ENCODE measurements at regions not wholly inside any gene's neighbourhood (a gene's known extent, or its start where the extent isn't known, plus 50 kb on each side); places are given as distances from the start of the nearest gene placed in this dataset.

DNA sequence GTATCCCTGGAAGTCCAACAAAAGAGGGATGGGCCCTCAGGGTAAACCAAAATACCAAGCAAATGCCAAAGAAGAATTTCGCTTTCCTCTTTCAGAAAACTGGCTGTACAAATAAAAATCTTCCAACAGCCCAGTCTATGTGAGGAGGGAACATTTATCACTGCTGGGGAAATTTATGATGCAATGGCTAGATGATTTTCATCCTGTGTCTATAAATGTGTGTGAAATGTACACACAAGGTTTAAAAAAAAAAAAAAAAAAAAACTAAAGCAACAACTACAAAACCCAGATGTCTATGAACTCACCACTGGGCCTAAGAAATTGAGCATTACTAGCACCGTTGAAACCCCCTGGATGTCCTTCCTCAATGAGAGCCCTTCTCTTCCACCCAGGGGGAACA is 68.7 kb upstream of the SLC4A11 start:
- Mint-ChIP-seq H3K27me3 (no peaks in the 10 kb centered on the region), H3K36me3 (ENCODE audit: low read depth) (no peaks in the 10 kb centered on the region), H3K27ac (no peak overlapping the region), H3K4me1 (no peaks in the 10 kb centered on the region), H3K9me3 (ENCODE audit: low read depth) (no peaks in the 10 kb centered on the region), H3K4me3 (no peak overlapping the region)
- no peak for ATAC-seq
- ChIA-PET POLR2A (no interaction called here), CTCF (interaction anchor here (1.2 kb wide), 1 partner anchor 90 kb away, joined by 3 read pairs; no protein-coding TSS in a partner anchor)
- intact Hi-C loops (cut with DNase I, micrococcal nuclease) = no loop called here
- DNase-seq = no peak

DNA sequence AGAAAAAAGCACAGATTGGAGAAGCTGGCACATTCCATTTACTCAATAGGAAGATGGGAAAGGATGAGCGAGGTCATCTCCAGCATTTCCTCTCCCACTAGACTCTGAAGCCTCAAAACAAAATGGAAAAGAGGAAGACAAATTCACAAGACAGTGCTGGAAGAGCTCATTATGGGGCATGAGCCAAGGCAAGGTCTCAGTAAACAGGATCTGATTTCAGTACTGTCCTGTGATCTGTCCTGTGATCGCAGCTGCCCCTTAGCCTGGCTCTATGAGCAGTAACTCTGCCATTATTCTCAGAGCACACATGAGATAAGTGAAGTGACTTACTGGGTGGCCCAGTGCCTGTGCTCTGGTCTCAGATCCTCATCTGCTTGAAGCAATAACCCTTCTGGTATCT is 68.1 kb upstream of the SLC4A11 start:
- Mint-ChIP-seq H3K36me3 (ENCODE audit: low read depth) (no peaks in the 10 kb centered on the region), H3K27ac (no peak overlapping the region), H3K4me1 (no peaks in the 10 kb centered on the region), H3K9me3 (ENCODE audit: low read depth) (no peaks in the 10 kb centered on the region), H3K27me3 (no peaks in the 10 kb centered on the region), H3K4me3 (no peak overlapping the region)
- intact Hi-C loops (cut with DNase I, micrococcal nuclease) = no loop called here
- POLR2A ChIA-PET = no interaction called here
- CTCF ChIA-PET = interaction anchor here (1.2 kb wide), 2 partner anchors 9 to 90 kb away, joined by 3 to 4 read pairs; no protein-coding TSS in a partner anchor
- no peak for DNase-seq
- ATAC-seq = no peak

DNA sequence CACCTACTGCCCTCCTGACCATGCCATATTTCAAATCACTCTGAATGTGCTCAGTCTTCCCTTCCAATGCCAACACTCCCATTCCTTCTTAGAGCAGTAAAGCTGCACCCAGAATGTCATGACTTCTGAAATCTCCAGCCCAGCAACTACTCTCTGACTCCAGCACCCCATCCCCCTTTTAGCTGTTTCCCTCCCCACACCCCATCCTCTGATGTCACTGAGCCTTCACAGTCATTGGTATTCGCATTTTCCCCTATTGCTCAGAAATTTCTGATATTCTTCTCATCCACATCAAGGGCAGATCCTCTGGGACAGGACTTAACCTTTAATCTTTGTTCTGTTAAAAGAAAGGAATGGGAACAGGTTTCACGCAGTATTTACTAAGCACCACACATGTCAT is 67.1 kb upstream of the SLC4A11 start:
- Mint-ChIP-seq H3K27me3 (no peaks in the 10 kb centered on the region), H3K27ac (peak overlapping the region; percentile 5), H3K36me3 (ENCODE audit: low read depth) (no peaks in the 10 kb centered on the region), H3K4me1 (no peaks in the 10 kb centered on the region), H3K9me3 (ENCODE audit: low read depth) (no peaks in the 10 kb centered on the region), H3K4me3 (no peak overlapping the region)
- no peak for ATAC-seq
- CTCF ChIA-PET = interaction anchor here (0.7 to 1.2 kb wide), 2 partner anchors 10 to 648 kb away, joined by 3 to 4 read pairs; no protein-coding TSS in a partner anchor
- DNase-seq = no peak
- intact Hi-C loops (cut with DNase I, micrococcal nuclease) = no loop called here
- POLR2A ChIA-PET = no interaction called here

DNA sequence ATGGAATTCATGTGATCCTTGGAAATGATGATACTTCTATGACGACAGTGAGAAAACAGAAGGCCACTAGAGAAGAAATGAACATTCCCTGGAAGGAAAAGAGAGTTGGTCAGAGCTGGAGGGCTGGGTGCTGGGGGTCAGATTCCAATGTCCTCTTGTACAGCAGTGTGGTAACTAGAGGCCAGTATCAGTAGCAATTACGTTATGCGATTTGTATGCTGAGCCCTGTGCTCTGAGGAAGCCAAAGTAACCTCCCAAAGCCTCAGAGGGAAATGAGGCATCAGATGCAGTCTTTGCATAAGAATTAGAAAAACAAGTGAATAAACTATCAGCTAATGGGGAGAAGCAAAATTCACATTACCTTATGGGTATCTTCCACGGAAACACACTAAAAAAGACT is 65.5 kb upstream of the SLC4A11 start:
- Mint-ChIP-seq H3K27me3 (no peaks in the 10 kb centered on the region), H3K4me3 (no peak overlapping the region), H3K27ac (no peak overlapping the region), H3K36me3 (ENCODE audit: low read depth) (no peaks in the 10 kb centered on the region), H3K4me1 (no peaks in the 10 kb centered on the region), H3K9me3 (ENCODE audit: low read depth) (no peaks in the 10 kb centered on the region)
- intact Hi-C loops (cut with DNase I, micrococcal nuclease) = no loop called here
- no peak for DNase-seq
- ATAC-seq = no peak
- ChIA-PET CTCF (interaction anchor here (0.5 to 1.6 kb wide), 3 partner anchors 10 to 657 kb away, joined by 3 to 5 read pairs (median 3); no protein-coding TSS in a partner anchor), POLR2A (no interaction called here)

DNA sequence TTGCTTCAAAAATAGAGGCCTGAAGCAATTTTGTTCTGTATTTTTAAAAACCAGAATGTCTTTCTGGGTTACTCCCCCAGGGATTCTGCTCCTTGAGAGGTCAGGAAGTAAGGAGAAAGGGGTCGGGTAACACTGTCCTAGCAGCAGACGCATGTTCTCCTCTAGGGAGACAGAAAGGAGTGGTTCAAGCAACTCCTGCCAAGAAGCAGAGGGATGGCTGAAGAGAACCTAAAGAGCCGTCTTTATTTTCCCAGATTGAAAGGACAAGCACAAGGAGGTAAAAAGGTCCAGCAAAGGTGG is 58.0 kb upstream of the SLC4A11 start:
- H3K27me3 Mint-ChIP-seq = no peaks in the 10 kb centered on the region
- no peak overlapping the region for H3K4me3 Mint-ChIP-seq
- H3K4me1 Mint-ChIP-seq = no peaks in the 10 kb centered on the region
- H3K36me3 Mint-ChIP-seq (ENCODE audit: low read depth) = no peaks in the 10 kb centered on the region
- POLR2A ChIA-PET = no interaction called here
- no peak for DNase-seq
- CTCF ChIA-PET = interaction anchor here (2.8 kb wide), 1 partner anchor 19 kb away, joined by 9 read pairs; no protein-coding TSS in a partner anchor
- H3K27ac Mint-ChIP-seq = no peak overlapping the region
- H3K9me3 Mint-ChIP-seq (ENCODE audit: low read depth) = no peaks in the 10 kb centered on the region
- intact Hi-C loops (cut with DNase I, micrococcal nuclease) = no loop called here
- no peak for ATAC-seq

DNA sequence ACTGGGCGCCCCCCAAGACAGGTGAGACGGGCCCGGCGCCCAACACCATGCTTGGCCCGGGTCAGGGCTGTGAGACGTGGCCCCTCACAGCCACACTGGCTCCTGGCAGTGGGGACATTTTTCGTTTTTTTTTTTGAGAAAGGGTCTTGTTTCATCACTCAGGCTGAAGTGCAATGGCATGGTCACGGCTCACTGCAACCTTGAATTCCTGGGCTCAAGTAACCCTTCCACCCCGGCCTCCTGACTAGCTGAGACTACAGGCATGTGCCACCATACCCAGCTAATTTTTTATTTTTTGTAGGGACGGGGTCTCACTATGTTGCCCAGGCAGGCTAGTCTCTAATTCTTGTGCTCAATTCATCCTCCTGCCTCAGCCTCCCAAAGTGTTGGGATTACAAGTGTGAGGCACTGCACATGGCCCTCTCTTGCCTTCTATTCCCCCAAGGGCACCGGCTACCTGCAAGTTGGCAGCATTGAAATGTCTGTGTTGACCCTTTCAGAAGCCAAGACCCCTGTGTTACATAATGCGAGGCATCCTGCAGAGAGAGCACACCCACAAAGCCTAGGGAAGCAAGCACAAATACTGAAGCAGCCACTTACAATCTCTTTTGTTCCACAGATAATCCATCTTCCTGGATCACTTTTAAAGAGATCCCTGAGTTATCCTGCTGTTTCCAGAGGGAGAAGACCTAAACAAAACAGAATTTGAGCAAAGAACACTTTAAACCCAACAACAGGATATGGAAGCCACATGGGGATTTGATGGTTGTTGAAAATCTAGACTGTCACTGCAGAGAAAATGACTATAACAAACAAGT is 57.5 kb upstream of the SLC4A11 start:
- H3K36me3 Mint-ChIP-seq (ENCODE audit: low read depth) = no peaks in the 10 kb centered on the region
- no peaks in the 10 kb centered on the region for H3K9me3 Mint-ChIP-seq (ENCODE audit: low read depth)
- H3K27me3 Mint-ChIP-seq = no peaks in the 10 kb centered on the region
- POLR2A ChIA-PET = no interaction called here
- no peak for DNase-seq
- H3K4me1 Mint-ChIP-seq = no peaks in the 10 kb centered on the region
- H3K27ac Mint-ChIP-seq = no peak overlapping the region
- CTCF ChIA-PET = no interaction called here
- intact Hi-C loops (cut with DNase I, micrococcal nuclease) = no loop called here
- no peak for ATAC-seq
- H3K4me3 Mint-ChIP-seq = no peak overlapping the region
